Neural cell (in vitro differentiated cells): ENCODE measurements at regions not wholly inside any gene's neighbourhood (a gene's known extent, or its start where the extent isn't known, plus 50 kb on each side); places are given as distances from the start of the nearest gene placed in this dataset.

Experiments
- H2AFZ ChIP-seq: fragments of 200-600, 300-800 bp; sonication (generic), shearing (Covaris generic); 2 replicates; pipeline ENCODE4 v1.6.0; 2014; ENCODE audit warnings: low read depth, mild to moderate bottlenecking, antibody characterized with exemption, low read length, moderate library complexity
- H3F3A ChIP-seq: fragments of 200-600 bp; shearing (Covaris generic); 2 replicates; pipeline ENCODE4 v1.6.1; 2016; ENCODE audit warnings: mild to moderate bottlenecking, moderate library complexity, mixed read lengths, antibody characterized with exemption, low read length; ENCODE audit not compliant: insufficient read depth, poor library complexity, severe bottlenecking
- H3K27ac ChIP-seq: fragments of 200-600, 300-800 bp; sonication (generic), shearing (Covaris generic); 2 replicates; pipeline ENCODE4 v1.5.1; 2014; ENCODE audit warnings: mild to moderate bottlenecking, low read length, moderate library complexity
- H3K27me3 ChIP-seq: fragments of 300-800, 200-600 bp; sonication (generic), shearing (Covaris generic); 2 replicates; pipeline ENCODE4 v1.6.0; 2014; ENCODE audit warnings: mild to moderate bottlenecking, low read depth, low read length, moderate library complexity; ENCODE audit not compliant: insufficient read depth
- H3K36me3 ChIP-seq: fragments of 300-800, 200-600 bp; sonication (generic), shearing (Covaris generic); 2 replicates; pipeline ENCODE4 v1.5.1; 2014; ENCODE audit warnings: mild to moderate bottlenecking, antibody characterized with exemption, low read length, moderate library complexity; ENCODE audit not compliant: insufficient read depth
- H3K4me2 ChIP-seq: fragments of 300-800, 200-600 bp; sonication (generic), shearing (Covaris generic); 2 replicates; pipeline ENCODE4 v1.6.0; 2014; ENCODE audit warnings: mild to moderate bottlenecking, low read length
- H3K4me3 ChIP-seq: fragments of 300-800, 200-600 bp; sonication (generic), shearing (Covaris generic); 2 replicates; pipeline ENCODE4 v1.5.1; 2014; ENCODE audit warnings: mild to moderate bottlenecking, low read length, moderate library complexity
- H3K79me2 ChIP-seq: fragments of 200-600 bp; shearing (Covaris generic); replicated peaks from 2 replicates; pipeline ENCODE4 v1.6.0; 2014; ENCODE audit warnings: mild to moderate bottlenecking, low read length, moderate library complexity; ENCODE audit not compliant: insufficient read depth
- H3K9ac ChIP-seq: fragments of 300-800, 200-600 bp; sonication (generic), shearing (Covaris generic); 2 replicates; pipeline ENCODE4 v1.6.1; 2016; ENCODE audit warnings: mild to moderate bottlenecking, low read length, mixed read lengths
- H3K9me2 ChIP-seq: fragments of 200-600 bp; shearing (Covaris generic); 2 replicates; pipeline ENCODE4 v1.6.1; 2016; ENCODE audit warnings: mild to moderate bottlenecking, low read length, mixed read lengths; ENCODE audit not compliant: insufficient read depth
- H3K9me3 ChIP-seq: fragments of 200-600, 300-800 bp; sonication (generic), shearing (Covaris generic); 2 replicates; pipeline ENCODE4 v1.6.1; 2016; ENCODE audit warnings: mild to moderate bottlenecking, mixed run types, low read length, moderate library complexity, mixed read lengths
- H4K20me1 ChIP-seq: fragments of 200-600 bp; shearing (Covaris generic); 2 replicates; pipeline ENCODE4 v1.6.1; 2016; ENCODE audit warnings: mild to moderate bottlenecking, mixed run types; ENCODE audit not compliant: insufficient read depth
- EP300 ChIP-seq: fragments of 450-650 bp; conservative IDR thresholded peaks from 2 replicates; pipeline ENCODE4 v1.6.1; 2014; ENCODE audit warnings: antibody characterized with exemption, mild to moderate bottlenecking, moderate library complexity; ENCODE audit not compliant: poor library complexity, severe bottlenecking
- EZH2 ChIP-seq: fragments of 200-600, 300-800 bp; shearing (Covaris generic), sonication (generic); IDR thresholded peaks from 2 replicates; pipeline ENCODE4 v1.6.1; 2014; ENCODE audit warnings: antibody characterized with exemption, low read length, borderline replicate concordance, mild to moderate bottlenecking; ENCODE audit not compliant: insufficient read depth, poor library complexity, severe bottlenecking
- MXI1 ChIP-seq: fragments of 450-650 bp; conservative IDR thresholded peaks from 2 replicates; pipeline ENCODE4 v1.6.1; 2014; ENCODE audit warnings: antibody characterized with exemption, mild to moderate bottlenecking; ENCODE audit not compliant: poor library complexity, severe bottlenecking
- POLR2AphosphoS5 ChIP-seq: IDR thresholded peaks from 2 replicates; pipeline ENCODE4 v1.6.1; 2012
- RAD21 ChIP-seq: fragments of 450-650 bp; conservative IDR thresholded peaks from 2 replicates; pipeline ENCODE4 v1.6.1; 2014; ENCODE audit warnings: antibody characterized with exemption, mild to moderate bottlenecking, moderate library complexity
- SMC3 ChIP-seq: fragments of 450-650 bp; conservative IDR thresholded peaks from 2 replicates; pipeline ENCODE4 v1.6.1; 2014; ENCODE audit warnings: antibody characterized with exemption, mild to moderate bottlenecking, moderate library complexity; ENCODE audit not compliant: poor library complexity
- TAF1 ChIP-seq: IDR thresholded peaks from 2 replicates; pipeline ENCODE4 v1.6.1; 2012; ENCODE audit warnings: low read depth
- TF ChIP-seq, protein P1 (sequence below): fragments of 450-650 bp; IDR thresholded peaks from 2 replicates; pipeline ENCODE4 v1.5.1; 2014; ENCODE audit warnings: antibody characterized with exemption, mild to moderate bottlenecking, moderate library complexity; ENCODE audit not compliant: poor library complexity, severe bottlenecking
- TF ChIP-seq, protein P2 (sequence below): IDR thresholded peaks from 2 replicates; pipeline ENCODE4 v1.6.1; 2012; ENCODE audit warnings: borderline replicate concordance

DNA sequence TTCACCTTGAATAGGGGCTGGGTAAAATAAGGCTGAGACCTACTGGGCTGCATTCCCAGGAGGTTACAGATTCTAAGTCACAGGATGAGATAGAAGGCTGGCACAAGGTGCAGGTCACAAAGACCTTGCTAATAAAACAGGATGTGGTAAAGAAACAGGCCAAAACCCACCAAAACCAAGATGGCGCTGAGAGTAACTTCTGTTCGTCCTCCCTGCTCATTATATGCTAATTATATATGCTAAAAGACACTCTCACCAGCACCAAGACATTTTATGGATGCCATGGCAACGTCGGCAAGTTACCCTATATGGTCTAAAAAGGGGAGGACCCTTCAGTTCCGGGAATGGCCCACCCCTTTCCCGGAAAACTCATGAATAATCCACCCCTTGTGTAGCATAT is 711.5 kb upstream of the KLHL29 start:
- no peak overlapping the region for H2AFZ ChIP-seq

DNA sequence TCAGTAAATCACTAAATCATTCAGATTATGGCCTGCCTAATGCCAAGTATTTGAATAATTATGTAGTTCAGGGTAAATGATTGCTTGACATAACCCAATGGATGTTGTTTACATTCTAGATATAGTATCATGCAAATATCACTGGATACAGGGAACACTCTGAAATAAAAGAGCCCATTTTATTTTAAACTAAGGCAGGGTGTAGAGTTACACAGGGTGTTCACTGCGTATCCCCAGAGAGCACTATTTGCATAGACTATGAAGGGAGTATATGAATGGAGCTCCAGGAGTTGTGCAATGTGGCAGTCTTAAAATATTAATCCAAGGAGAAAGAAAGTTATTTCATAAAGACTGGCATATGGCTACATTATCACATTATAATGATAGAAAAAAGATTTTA is 701.1 kb upstream of the KLHL29 start:
- Histone ChIP-seq H3K9ac (no peak overlapping the region), H2AFZ (no peak overlapping the region), H3K4me3 (no peak overlapping the region), H3K27ac (no peak overlapping the region), H3F3A (no peaks in the 10 kb centered on the region), H3K9me2 (no peaks in the 10 kb centered on the region), H3K27me3 (no peaks in the 10 kb centered on the region), H4K20me1 (no peaks in the 10 kb centered on the region), H3K79me2 (peaks cover 88% of the 10 kb centered on the region), H3K36me3 (no peaks in the 10 kb centered on the region), H3K9me3 (no peaks in the 10 kb centered on the region), H3K4me2 (no peak overlapping the region)
- TF ChIP-seq EP300 (no peak), MXI1 (no peak), EZH2 (no peak), POLR2AphosphoS5 (no peak), SMC3 (no peak), TAF1 (no peak), RAD21 (no peak)
- TF ChIP-seq, protein P1, sequence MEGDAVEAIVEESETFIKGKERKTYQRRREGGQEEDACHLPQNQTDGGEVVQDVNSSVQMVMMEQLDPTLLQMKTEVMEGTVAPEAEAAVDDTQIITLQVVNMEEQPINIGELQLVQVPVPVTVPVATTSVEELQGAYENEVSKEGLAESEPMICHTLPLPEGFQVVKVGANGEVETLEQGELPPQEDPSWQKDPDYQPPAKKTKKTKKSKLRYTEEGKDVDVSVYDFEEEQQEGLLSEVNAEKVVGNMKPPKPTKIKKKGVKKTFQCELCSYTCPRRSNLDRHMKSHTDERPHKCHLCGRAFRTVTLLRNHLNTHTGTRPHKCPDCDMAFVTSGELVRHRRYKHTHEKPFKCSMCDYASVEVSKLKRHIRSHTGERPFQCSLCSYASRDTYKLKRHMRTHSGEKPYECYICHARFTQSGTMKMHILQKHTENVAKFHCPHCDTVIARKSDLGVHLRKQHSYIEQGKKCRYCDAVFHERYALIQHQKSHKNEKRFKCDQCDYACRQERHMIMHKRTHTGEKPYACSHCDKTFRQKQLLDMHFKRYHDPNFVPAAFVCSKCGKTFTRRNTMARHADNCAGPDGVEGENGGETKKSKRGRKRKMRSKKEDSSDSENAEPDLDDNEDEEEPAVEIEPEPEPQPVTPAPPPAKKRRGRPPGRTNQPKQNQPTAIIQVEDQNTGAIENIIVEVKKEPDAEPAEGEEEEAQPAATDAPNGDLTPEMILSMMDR: no peak
- TF ChIP-seq, protein P2, sequence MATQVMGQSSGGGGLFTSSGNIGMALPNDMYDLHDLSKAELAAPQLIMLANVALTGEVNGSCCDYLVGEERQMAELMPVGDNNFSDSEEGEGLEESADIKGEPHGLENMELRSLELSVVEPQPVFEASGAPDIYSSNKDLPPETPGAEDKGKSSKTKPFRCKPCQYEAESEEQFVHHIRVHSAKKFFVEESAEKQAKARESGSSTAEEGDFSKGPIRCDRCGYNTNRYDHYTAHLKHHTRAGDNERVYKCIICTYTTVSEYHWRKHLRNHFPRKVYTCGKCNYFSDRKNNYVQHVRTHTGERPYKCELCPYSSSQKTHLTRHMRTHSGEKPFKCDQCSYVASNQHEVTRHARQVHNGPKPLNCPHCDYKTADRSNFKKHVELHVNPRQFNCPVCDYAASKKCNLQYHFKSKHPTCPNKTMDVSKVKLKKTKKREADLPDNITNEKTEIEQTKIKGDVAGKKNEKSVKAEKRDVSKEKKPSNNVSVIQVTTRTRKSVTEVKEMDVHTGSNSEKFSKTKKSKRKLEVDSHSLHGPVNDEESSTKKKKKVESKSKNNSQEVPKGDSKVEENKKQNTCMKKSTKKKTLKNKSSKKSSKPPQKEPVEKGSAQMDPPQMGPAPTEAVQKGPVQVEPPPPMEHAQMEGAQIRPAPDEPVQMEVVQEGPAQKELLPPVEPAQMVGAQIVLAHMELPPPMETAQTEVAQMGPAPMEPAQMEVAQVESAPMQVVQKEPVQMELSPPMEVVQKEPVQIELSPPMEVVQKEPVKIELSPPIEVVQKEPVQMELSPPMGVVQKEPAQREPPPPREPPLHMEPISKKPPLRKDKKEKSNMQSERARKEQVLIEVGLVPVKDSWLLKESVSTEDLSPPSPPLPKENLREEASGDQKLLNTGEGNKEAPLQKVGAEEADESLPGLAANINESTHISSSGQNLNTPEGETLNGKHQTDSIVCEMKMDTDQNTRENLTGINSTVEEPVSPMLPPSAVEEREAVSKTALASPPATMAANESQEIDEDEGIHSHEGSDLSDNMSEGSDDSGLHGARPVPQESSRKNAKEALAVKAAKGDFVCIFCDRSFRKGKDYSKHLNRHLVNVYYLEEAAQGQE: no peak

More for the DNA sequence above, 711.5 kb upstream of the KLHL29 start:
- H3K4me2 ChIP-seq: no peak overlapping the region
- no peaks in the 10 kb centered on the region for H4K20me1 ChIP-seq
- no peaks in the 10 kb centered on the region for H3K27me3 ChIP-seq
- H3K9me2 ChIP-seq: no peaks in the 10 kb centered on the region
- H3K9me3 ChIP-seq: no peaks in the 10 kb centered on the region
- no peaks in the 10 kb centered on the region for H3F3A ChIP-seq
- TF ChIP-seq EZH2 (no peak), MXI1 (no peak), POLR2AphosphoS5 (no peak), RAD21 (no peak), SMC3 (no peak), TAF1 (no peak), EP300 (no peak)
- TF ChIP-seq, protein P1: no peak
- TF ChIP-seq, protein P2: no peak
- H3K27ac ChIP-seq: no peak overlapping the region
- no peak overlapping the region for H3K4me3 ChIP-seq
- no peak overlapping the region for H3K9ac ChIP-seq
- H3K79me2 ChIP-seq: peaks cover 92% of the 10 kb centered on the region
- no peaks in the 10 kb centered on the region for H3K36me3 ChIP-seq
